ENCODE measurements at regions not wholly inside any gene's neighbourhood (a gene's known extent, or its start where the extent isn't known, plus 50 kb on each side); places are given as distances from the start of the nearest gene placed in this dataset.

- Histone ChIP-seq H3K4me3 (ENCODE audit: low read length) (no peak overlapping the region), H3K4me1 (ENCODE audit: low read length) (no peaks in the 10 kb centered on the region), H3K9me2 (replicated peaks; ENCODE audit: insufficient read depth, low read length) (no peaks in the 10 kb centered on the region), H2AFZ (ENCODE audit: low read length) (no peak overlapping the region), H3K9ac (ENCODE audit: low read length) (no peak overlapping the region), H3F3A (ENCODE audit: insufficient read depth, low read length) (no peaks in the 10 kb centered on the region), H3K4me2 (ENCODE audit: low read depth, low read length) (no peak overlapping the region), H3K27me3 (replicated peaks; ENCODE audit: insufficient read depth, low read length) (no peaks in the 10 kb centered on the region), H3K79me2 (ENCODE audit: low read length) (no peaks in the 10 kb centered on the region), H3K9me3 (replicated peaks; ENCODE audit: insufficient read depth, low read length) (no peaks in the 10 kb centered on the region), H4K20me1 (ENCODE audit: insufficient read depth, low read length) (no peaks in the 10 kb centered on the region), H3K36me3 (replicated peaks; ENCODE audit: insufficient read depth, low read length) (no peaks in the 10 kb centered on the region), H3K27ac (ENCODE audit: low read length) (no peak overlapping the region)
- DNase-seq: no peak
- TF ChIP-seq CTCF (IDR thresholded peaks at IDR 0.05; ENCODE audit: low read length) (no peak), EZH2 (optimal IDR thresholded peaks at IDR 0.05; ENCODE audit: low read depth, low read length) (no peak), EZH2phosphoT487 (IDR thresholded peaks at IDR 0.05; ENCODE audit: low read length) (no peak)
Measured at GRCh38 chr9:119884438-119884837, 515.2 kb upstream of the BRINP1 start.

GRCh38 chr9:119881898-119882297 is 512.7 kb upstream of the BRINP1 start:
- no peak overlapping the region for H3K4me3 ChIP-seq (ENCODE audit: low read length)
- H3F3A ChIP-seq (ENCODE audit: insufficient read depth, low read length): no peaks in the 10 kb centered on the region
- H3K27me3 ChIP-seq (replicated peaks; ENCODE audit: insufficient read depth, low read length): no peaks in the 10 kb centered on the region
- no peak overlapping the region for H3K9ac ChIP-seq (ENCODE audit: low read length)
- H3K36me3 ChIP-seq (replicated peaks; ENCODE audit: insufficient read depth, low read length): no peaks in the 10 kb centered on the region
- H3K27ac ChIP-seq (ENCODE audit: low read length): no peak overlapping the region
- no peaks in the 10 kb centered on the region for H3K9me3 ChIP-seq (replicated peaks; ENCODE audit: insufficient read depth, low read length)
- no peak for DNase-seq
- H3K9me2 ChIP-seq (replicated peaks; ENCODE audit: insufficient read depth, low read length): no peaks in the 10 kb centered on the region
- H2AFZ ChIP-seq (ENCODE audit: low read length): no peak overlapping the region
- TF ChIP-seq EZH2phosphoT487 (IDR thresholded peaks at IDR 0.05; ENCODE audit: low read length): no peak
- TF ChIP-seq CTCF (IDR thresholded peaks at IDR 0.05; ENCODE audit: low read length): no peak
- no peak for TF ChIP-seq EZH2 (optimal IDR thresholded peaks at IDR 0.05; ENCODE audit: low read depth, low read length)
- H4K20me1 ChIP-seq (ENCODE audit: insufficient read depth, low read length): no peaks in the 10 kb centered on the region
- H3K4me1 ChIP-seq (ENCODE audit: low read length): no peaks in the 10 kb centered on the region
- H3K4me2 ChIP-seq (ENCODE audit: low read depth, low read length): no peak overlapping the region
- H3K79me2 ChIP-seq (ENCODE audit: low read length): no peaks in the 10 kb centered on the region

- Histone ChIP-seq H3K27me3 (replicated peaks; ENCODE audit: insufficient read depth, low read length) (no peaks in the 10 kb centered on the region), H3K9me3 (replicated peaks; ENCODE audit: insufficient read depth, low read length) (no peaks in the 10 kb centered on the region), H3K9ac (ENCODE audit: low read length) (no peak overlapping the region), H3K27ac (ENCODE audit: low read length) (no peak overlapping the region), H3K9me2 (replicated peaks; ENCODE audit: insufficient read depth, low read length) (no peaks in the 10 kb centered on the region), H3K79me2 (ENCODE audit: low read length) (no peaks in the 10 kb centered on the region), H3K4me3 (ENCODE audit: low read length) (no peak overlapping the region), H3K4me2 (ENCODE audit: low read depth, low read length) (no peak overlapping the region), H2AFZ (ENCODE audit: low read length) (no peak overlapping the region), H3F3A (ENCODE audit: insufficient read depth, low read length) (no peaks in the 10 kb centered on the region), H4K20me1 (ENCODE audit: insufficient read depth, low read length) (no peaks in the 10 kb centered on the region), H3K4me1 (ENCODE audit: low read length) (no peaks in the 10 kb centered on the region), H3K36me3 (replicated peaks; ENCODE audit: insufficient read depth, low read length) (no peaks in the 10 kb centered on the region)
- no peak for TF ChIP-seq EZH2 (optimal IDR thresholded peaks at IDR 0.05; ENCODE audit: low read depth, low read length)
- TF ChIP-seq CTCF (IDR thresholded peaks at IDR 0.05; ENCODE audit: low read length): no peak
- no peak for TF ChIP-seq EZH2phosphoT487 (IDR thresholded peaks at IDR 0.05; ENCODE audit: low read length)
- no peak for DNase-seq
Measured at GRCh38 chr9:119880361-119880760, 511.1 kb upstream of the BRINP1 start.

All from MM.1S (cell line).